HL-60/S4 treated with phorbol 12-myristate 13-acetate at 8.2 ng/mL for 4 days and 3 days (cell line): ENCODE measurements at regions not wholly inside any gene's neighbourhood (a gene's known extent, or its start where the extent isn't known, plus 50 kb on each side); places are given as distances from the start of the nearest gene placed in this dataset.

ENCODE experiments used
- in situ Hi-C: fragments of 300-500 bp; cut with MboI; formaldehyde crosslinking; loops from 2 replicates; pipeline ENCODE4 v1.15.0; 2022; ENCODE audit warnings: low sequenced_read_pairs

- in situ Hi-C loops, result loop anchor here (25.0 kb wide), 1 partner anchor 247 kb away; no protein-coding TSS in a partner anchor
Measured at GRCh38 chrX:45758738-45759397, 558.2 kb upstream of the DIPK2B start.

- in situ Hi-C loops, result loop anchor here (25.0 kb wide), 1 partner anchor 246 kb away; no protein-coding TSS in a partner anchor
Measured at GRCh38 chrX:45758319-45758718, 557.6 kb upstream of the DIPK2B start.

DNA sequence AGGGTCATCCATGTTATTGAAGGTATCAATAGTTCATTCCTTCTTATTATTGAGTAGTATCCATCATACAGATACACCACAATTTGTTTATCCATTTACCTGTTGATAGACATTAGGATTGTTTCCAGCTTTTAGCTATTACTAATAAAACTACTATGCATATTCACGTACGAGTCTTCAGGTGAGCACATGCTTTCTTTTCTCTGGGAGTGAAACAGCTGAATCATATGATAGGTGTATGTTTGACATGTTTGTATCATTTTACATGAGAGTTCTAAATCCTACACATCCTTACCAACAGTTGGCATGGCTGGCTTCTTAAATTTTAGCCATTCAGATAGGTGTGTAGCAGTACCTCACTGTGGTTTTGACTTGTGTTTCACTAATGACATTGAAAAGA is 556.6 kb upstream of the DIPK2B start:
- in situ Hi-C loops, result loop anchor here (25.0 kb wide), 1 partner anchor 245 kb away; no protein-coding TSS in a partner anchor

DNA sequence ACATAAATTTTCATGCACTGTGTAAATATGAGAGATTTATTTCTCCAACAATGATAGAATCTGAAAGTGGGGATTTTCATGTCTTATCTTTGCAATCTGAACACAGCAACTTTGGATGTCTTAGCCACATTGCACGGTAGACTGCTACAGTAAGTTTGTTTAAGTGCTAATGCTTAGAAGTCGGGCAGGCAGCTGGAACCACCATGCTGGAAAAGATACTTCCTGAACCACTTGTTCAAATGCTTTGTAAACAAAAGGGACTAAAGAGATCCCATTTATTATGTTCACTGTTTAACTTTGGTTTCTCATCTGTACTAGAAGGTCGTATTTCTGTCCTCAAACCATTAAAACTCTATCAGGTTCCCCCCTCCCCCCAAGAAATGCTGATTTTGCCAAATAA is 555.9 kb upstream of the DIPK2B start:
- in situ Hi-C loops, result loop anchor here (25.0 kb wide), 1 partner anchor 244 kb away; no protein-coding TSS in a partner anchor

DNA sequence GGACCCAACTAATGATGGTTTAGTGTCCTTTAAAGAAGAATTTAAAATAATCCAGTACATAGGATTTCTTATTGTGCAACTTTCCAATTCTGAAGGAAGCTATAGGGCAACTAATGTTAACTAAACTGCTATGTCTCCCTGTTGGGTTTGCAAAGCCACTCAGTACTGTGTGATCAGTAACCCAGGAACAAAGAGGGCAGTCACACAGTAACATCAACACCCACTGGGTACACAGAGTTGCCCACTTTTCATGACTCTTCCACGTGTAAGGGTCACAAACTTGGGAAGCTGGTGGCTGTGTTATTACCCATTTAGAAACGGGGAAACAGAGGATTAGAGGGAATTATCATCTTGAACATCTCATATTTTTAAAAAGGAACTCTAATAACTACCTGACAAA is 555.0 kb upstream of the DIPK2B start:
- in situ Hi-C loops, result loop anchor here (25.0 kb wide), 1 partner anchor 243 kb away; no protein-coding TSS in a partner anchor

GRCh38 chrX:45751156-45751555 is 550.5 kb upstream of the DIPK2B start:
- in situ Hi-C loops, result loop anchor here (25.0 kb wide), 1 partner anchor 239 kb away; no protein-coding TSS in a partner anchor

GRCh38 chrX:45750639-45751038 is 550.0 kb upstream of the DIPK2B start:
- in situ Hi-C loops, result loop anchor here (25.0 kb wide), 1 partner anchor 238 kb away; no protein-coding TSS in a partner anchor

- in situ Hi-C loops, result no loop called here
Measured at GRCh38 chrX:45749375-45749774, 548.7 kb upstream of the DIPK2B start.

DNA sequence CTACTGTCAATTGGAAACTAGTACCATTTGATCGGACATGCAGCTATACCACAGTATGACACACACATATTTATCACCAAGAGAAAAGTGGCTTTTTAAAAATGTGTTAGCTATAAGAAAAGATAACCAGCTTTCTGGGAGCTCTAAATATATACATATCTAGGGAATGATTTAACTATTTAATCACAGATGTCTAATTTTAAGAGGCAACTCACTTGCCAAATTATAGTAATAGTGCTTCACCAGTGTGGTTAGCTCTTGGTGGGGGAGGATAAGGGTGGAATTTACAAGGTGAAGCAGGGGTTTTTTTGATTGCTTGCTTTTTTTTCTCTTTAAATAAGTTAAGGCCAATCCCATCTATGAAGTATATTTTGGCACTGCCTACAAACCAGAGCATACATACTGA is 547.7 kb upstream of the DIPK2B start:
- in situ Hi-C loops, result no loop called here

DNA sequence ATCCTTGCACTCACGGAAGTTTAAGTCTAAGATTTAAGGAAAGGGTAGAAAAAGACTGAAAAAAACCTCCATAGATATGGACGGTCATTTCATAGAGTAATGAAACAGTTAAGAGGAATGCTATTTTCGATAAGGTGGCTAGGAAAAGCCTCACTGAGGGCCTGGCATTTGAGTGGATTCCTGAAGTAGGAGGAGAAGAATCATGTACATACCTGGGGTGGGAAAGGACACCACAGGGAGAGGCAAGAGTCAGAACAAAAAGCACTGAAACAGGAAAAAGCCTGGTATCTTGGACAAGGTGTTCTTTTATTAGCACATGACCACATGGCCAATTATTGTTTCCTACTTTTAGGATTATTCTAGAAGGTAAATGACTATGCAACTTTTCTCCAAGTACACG is 547.2 kb upstream of the DIPK2B start:
- in situ Hi-C loops, result no loop called here

GRCh38 chrX:45745479-45745878 is 544.8 kb upstream of the DIPK2B start:
- in situ Hi-C loops, result no loop called here

- in situ Hi-C loops, result no loop called here
Measured at GRCh38 chrX:45743906-45744625, 543.4 kb upstream of the DIPK2B start.

DNA sequence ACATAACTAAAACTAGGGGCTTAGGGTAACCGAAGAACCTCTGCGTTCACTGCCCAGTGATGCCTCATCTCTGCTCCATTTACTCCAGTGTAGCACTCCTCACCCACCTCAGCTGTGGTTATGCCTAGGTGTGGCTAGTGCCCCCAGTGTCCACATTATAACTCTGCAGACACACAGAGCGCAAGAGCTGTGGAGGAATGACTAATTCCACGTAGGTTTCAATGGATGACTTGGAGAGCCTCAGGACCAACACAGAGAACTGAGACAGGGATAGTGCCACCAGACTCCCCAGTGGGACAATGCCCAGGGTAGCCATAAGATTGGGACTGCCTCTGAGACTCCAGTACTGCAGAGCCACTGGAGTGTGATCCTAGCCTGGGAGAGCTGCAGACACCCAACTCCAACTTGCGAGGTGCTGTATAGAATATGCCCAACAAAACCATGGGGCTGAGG is 542.4 kb upstream of the DIPK2B start:
- in situ Hi-C loops, result no loop called here

DNA sequence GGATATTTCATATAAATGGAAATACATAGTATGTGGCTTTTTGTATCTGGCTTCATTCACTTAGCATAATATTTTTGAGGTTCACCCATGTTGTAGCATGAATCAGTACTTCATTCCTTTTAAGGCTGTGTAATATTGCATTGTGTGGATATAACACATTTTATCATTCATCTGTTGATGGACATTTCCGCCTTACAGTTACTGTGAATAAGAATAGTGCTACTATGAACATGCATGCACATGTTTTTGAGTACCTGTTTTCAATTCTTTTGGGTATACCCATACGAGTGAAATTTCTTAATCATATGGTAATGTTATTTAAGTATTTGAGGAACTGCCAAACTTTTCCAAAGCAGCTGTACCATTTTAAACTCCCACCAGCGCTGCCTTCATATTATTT is 539.6 kb upstream of the DIPK2B start:
- in situ Hi-C loops, result no loop called here

GRCh38 chrX:45735571-45735970 is 534.9 kb upstream of the DIPK2B start:
- in situ Hi-C loops, result no loop called here

GRCh38 chrX:45731448-45731847 is 530.8 kb upstream of the DIPK2B start:
- in situ Hi-C loops, result no loop called here

- in situ Hi-C loops, result no loop called here
Measured at GRCh38 chrX:45727761-45728160, 527.1 kb upstream of the DIPK2B start.

- in situ Hi-C loops, result no loop called here
Measured at GRCh38 chrX:45722471-45722870, 521.8 kb upstream of the DIPK2B start.

DNA sequence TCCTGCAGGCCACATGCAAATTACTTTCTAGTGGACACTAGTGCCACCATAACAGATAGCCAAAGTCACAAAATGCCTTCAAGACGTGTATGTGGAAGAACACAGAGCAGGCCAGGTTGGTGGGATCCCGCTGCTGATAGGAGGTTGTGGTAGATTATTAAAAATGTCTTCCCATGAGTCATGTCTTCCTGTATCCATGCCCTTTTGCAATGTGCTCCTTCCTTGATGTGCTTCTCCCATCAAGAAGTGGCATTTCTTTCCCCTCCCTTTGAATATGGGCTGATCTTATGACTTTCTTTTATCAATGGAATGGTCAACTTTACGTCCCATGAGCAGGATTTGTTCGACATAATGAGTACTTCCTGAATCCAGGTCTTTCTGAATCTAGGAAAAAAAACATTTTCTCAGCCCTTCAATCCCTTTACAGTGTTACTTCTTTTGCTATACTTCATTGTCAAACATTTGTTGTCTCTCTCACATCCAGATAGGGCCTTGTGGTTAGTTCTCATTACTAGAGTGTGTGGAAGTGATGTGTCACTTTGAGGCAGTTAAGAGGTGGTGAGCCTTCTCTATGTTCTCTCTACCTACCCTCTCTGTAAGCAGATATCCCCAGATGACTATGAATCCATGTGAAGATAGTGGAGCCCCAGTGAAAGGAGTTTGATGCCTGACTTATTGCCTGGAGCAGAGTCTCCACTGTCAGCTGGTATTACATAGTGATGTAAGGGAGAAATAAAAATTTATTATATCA is 519.2 kb upstream of the DIPK2B start:
- in situ Hi-C loops, result no loop called here

DNA sequence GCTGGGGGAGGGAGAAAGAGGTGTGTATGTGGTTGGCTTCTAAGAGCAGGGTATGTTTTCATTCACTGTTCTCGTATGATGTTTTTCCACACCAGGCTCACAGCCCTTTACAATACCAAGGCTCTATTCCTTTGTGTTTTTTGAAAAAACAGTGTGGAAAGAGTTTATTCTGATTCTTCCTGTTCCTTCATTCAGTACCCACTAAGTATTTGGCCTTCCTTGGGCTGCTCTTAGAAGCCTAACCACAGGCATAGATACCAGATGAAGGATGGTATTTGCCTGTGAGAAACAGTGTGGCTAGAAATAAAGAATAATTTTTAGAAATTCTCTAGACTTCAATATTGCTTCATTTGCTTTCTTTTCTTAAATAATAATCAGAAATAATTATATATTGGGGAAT is 518.0 kb upstream of the DIPK2B start:
- in situ Hi-C loops, result no loop called here

DNA sequence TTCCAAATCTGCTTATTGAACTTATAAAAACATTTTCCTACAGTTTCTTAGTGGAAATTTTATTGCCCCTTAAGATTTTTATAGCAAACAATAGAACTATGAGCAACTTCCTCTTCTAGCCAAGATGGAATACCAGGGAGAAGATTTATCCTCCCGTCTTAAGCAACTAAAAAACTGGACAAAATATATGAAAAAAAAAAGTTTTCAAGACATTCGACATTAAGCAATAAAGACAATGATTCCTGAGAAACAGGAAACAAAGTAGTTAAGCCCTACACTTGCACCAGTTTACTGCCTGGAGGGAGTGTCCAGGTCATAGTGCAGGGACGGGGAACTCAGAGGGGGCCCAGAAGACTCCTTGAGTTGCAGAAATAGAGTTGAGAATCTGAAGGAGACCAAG is 516.1 kb upstream of the DIPK2B start:
- in situ Hi-C loops, result no loop called here
